ENCODE measurements at regions not wholly inside any gene's neighbourhood (a gene's known extent, or its start where the extent isn't known, plus 50 kb on each side); places are given as distances from the start of the nearest gene placed in this dataset.

DNA sequence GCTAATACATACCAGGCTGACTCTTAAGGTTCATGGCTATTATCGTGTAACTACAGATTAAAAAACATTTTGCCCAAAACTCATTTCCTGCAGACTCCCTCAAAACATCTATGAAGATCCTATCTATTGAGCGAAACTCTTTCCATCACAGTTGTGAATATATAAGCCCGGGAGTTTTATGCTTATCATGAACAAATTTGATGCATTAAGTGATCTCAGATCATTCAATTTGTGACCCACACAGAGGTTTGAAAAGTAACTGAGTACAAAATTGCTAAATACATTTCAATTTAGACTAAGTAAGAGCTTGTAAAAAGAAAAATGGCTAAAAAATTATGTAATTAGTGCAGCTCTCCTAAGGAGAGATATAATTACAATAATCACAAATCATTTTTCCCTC, 1228.8 kb upstream of the TENM4 start:
- intact Hi-C loops (cut with DNase I): no loop called here
- Histone ChIP-seq H3K4me3 (ENCODE audit: low read length) (no peak overlapping the region), H3K4me1 (ENCODE audit: control insufficient read depth, insufficient read depth, low read length) (no peaks in the 10 kb centered on the region), H3K9me3 (ENCODE audit: control insufficient read depth, low read length) (no peaks in the 10 kb centered on the region), H3K27ac (ENCODE audit: low read length) (no peak overlapping the region), H3K27me3 (ENCODE audit: control insufficient read depth, insufficient read depth) (no peaks in the 10 kb centered on the region)
- DNase-seq (no peak), ATAC-seq (no peak)
- 78% methylated on average over 3 of the region's 3 CpGs for WGBS

- H3K4me3 ChIP-seq (ENCODE audit: low read length): no peak overlapping the region
- no peaks in the 10 kb centered on the region for H3K9me3 ChIP-seq (ENCODE audit: control insufficient read depth, low read length)
- H3K27me3 ChIP-seq (ENCODE audit: control insufficient read depth, insufficient read depth): no peaks in the 10 kb centered on the region
- 92% methylated on average over 6 of the region's 6 CpGs for WGBS
- DNase-seq (no peak), ATAC-seq (no peak)
- intact Hi-C loops (cut with DNase I): no loop called here
- no peak overlapping the region for H3K27ac ChIP-seq (ENCODE audit: low read length)
- H3K4me1 ChIP-seq (ENCODE audit: control insufficient read depth, insufficient read depth, low read length): no peaks in the 10 kb centered on the region
Measured at GRCh38 chr11:80668039-80668438, 1227.2 kb upstream of the TENM4 start.

DNA sequence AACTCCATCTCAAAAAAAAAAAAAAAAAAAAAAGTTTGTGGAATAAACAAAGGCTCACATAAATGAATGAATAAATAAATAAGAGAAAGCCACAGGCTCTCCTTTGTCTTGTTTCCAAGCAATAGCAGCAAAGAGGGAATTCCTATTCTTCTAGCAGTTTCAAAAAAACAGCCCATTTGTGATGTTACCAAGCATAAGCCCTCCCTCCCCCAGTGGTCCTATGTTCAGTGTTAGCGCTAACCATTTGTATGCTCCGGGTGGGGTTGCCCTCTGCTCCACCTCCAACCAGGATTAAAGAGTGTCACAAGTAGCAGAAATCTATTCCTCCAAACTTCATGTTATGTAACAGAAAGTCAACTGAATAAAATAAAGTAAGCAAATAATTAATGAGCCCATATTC, 1215.0 kb upstream of the TENM4 start:
- H3K4me1 ChIP-seq (ENCODE audit: control insufficient read depth, insufficient read depth, low read length): no peaks in the 10 kb centered on the region
- DNase-seq (no peak), ATAC-seq (no peak)
- WGBS: 96% methylated on average over 2 of the region's 2 CpGs
- H3K27me3 ChIP-seq (ENCODE audit: control insufficient read depth, insufficient read depth): no peaks in the 10 kb centered on the region
- intact Hi-C loops (cut with DNase I): no loop called here
- no peaks in the 10 kb centered on the region for H3K9me3 ChIP-seq (ENCODE audit: control insufficient read depth, low read length)
- H3K27ac ChIP-seq (ENCODE audit: low read length): no peak overlapping the region
- H3K4me3 ChIP-seq (ENCODE audit: low read length): no peak overlapping the region

GRCh38 chr11:80650966-80651365, 1210.1 kb upstream of the TENM4 start:
- intact Hi-C loops (cut with DNase I): no loop called here
- no peak overlapping the region for H3K4me3 ChIP-seq (ENCODE audit: low read length)
- DNase-seq: no peak
- H3K27ac ChIP-seq (ENCODE audit: low read length): no peak overlapping the region
- H3K4me1 ChIP-seq (ENCODE audit: control insufficient read depth, insufficient read depth, low read length): no peaks in the 10 kb centered on the region
- 67% methylated on average over 2 of the region's 2 CpGs for WGBS
- no peaks in the 10 kb centered on the region for H3K27me3 ChIP-seq (ENCODE audit: control insufficient read depth, insufficient read depth)
- no peak for ATAC-seq
- no peaks in the 10 kb centered on the region for H3K9me3 ChIP-seq (ENCODE audit: control insufficient read depth, low read length)

DNA sequence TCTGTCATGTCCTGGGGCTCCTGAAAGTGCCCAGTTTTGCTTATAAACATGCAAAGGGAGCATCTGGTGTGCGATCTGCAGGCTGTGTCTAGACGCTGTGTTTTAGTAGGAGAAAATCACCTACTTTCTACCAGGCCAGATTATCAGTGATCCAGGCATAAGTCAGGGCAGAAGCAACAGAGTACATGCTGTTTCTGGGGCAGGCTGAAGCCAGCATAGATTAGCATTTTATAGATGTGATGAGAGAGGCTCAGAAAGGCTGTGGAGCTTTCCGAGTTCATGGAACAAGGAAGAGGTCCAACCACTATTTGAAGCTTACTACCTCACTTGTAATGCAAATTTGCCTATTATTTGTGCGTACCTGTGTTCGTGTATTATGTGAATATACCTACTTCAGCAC, 1208.4 kb upstream of the TENM4 start:
- H3K9me3 ChIP-seq (ENCODE audit: control insufficient read depth, low read length): no peaks in the 10 kb centered on the region
- no peak overlapping the region for H3K27ac ChIP-seq (ENCODE audit: low read length)
- intact Hi-C loops (cut with DNase I): no loop called here
- no peak overlapping the region for H3K4me3 ChIP-seq (ENCODE audit: low read length)
- no peaks in the 10 kb centered on the region for H3K4me1 ChIP-seq (ENCODE audit: control insufficient read depth, insufficient read depth, low read length)
- no peaks in the 10 kb centered on the region for H3K27me3 ChIP-seq (ENCODE audit: control insufficient read depth, insufficient read depth)
- WGBS: 86% methylated on average over 5 of the region's 5 CpGs
- DNase-seq (no peak), ATAC-seq (no peak)

DNA sequence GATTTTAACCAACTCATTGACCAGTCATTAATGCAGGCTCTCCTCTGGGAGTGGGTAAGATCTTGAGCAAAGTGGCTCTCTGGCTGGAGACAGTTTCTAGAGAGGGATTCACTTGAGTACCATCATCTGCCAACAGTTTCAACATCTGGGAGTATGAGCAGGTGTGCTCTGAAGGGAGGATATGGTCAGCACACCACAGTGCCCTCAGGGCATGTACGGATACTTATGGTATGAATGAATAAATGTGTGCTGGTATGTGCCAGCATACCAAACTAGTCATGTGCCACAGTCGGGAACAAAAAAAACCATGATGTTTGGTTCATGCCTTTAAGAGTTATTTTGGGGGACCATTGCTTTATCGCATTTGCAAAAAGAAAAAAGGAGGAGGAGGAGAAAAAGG, 1197.5 kb upstream of the TENM4 start:
- Histone ChIP-seq H3K27ac (ENCODE audit: low read length) (no peak overlapping the region), H3K9me3 (ENCODE audit: control insufficient read depth, low read length) (no peaks in the 10 kb centered on the region), H3K27me3 (ENCODE audit: control insufficient read depth, insufficient read depth) (no peaks in the 10 kb centered on the region), H3K4me1 (ENCODE audit: control insufficient read depth, insufficient read depth, low read length) (no peaks in the 10 kb centered on the region), H3K4me3 (ENCODE audit: low read length) (no peak overlapping the region)
- intact Hi-C loops (cut with DNase I): no loop called here
- DNase-seq (no peak), ATAC-seq (no peak)
- WGBS: 88% methylated on average over 3 of the region's 3 CpGs

DNA sequence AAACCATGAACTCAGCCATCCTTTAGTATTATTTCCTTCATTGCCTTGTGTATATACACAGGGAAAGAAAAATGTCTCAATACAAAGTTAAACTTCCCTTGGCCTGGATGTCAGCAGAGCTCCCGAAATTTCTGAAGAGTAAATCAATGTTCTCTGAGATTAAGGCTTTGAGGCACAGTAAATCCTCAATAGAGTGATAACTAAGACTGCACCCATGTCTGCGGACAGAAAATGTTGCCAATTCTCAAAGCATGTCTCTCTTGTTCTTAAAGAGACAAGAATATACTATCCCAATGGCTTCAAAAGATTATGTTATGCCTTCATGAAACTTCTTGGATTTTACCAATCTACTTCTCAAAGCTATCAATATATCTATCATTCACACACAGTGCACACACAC, 1196.7 kb upstream of the TENM4 start:
- ATAC-seq (no peak), DNase-seq (no peak)
- Histone ChIP-seq H3K27me3 (ENCODE audit: control insufficient read depth, insufficient read depth) (no peaks in the 10 kb centered on the region), H3K4me1 (ENCODE audit: control insufficient read depth, insufficient read depth, low read length) (no peaks in the 10 kb centered on the region), H3K4me3 (ENCODE audit: low read length) (no peak overlapping the region), H3K9me3 (ENCODE audit: control insufficient read depth, low read length) (no peaks in the 10 kb centered on the region), H3K27ac (ENCODE audit: low read length) (no peak overlapping the region)
- 75% methylated on average over 2 of the region's 2 CpGs for WGBS
- intact Hi-C loops (cut with DNase I): no loop called here

GRCh38 chr11:80636999-80637398, 1196.2 kb upstream of the TENM4 start:
- H3K27me3 ChIP-seq (ENCODE audit: control insufficient read depth, insufficient read depth): no peaks in the 10 kb centered on the region
- intact Hi-C loops (cut with DNase I): no loop called here
- H3K4me3 ChIP-seq (ENCODE audit: low read length): no peak overlapping the region
- 93% methylated on average over 3 of the region's 3 CpGs for WGBS
- ATAC-seq (no peak), DNase-seq (no peak)
- H3K9me3 ChIP-seq (ENCODE audit: control insufficient read depth, low read length): no peaks in the 10 kb centered on the region
- H3K4me1 ChIP-seq (ENCODE audit: control insufficient read depth, insufficient read depth, low read length): no peaks in the 10 kb centered on the region
- no peak overlapping the region for H3K27ac ChIP-seq (ENCODE audit: low read length)

DNA sequence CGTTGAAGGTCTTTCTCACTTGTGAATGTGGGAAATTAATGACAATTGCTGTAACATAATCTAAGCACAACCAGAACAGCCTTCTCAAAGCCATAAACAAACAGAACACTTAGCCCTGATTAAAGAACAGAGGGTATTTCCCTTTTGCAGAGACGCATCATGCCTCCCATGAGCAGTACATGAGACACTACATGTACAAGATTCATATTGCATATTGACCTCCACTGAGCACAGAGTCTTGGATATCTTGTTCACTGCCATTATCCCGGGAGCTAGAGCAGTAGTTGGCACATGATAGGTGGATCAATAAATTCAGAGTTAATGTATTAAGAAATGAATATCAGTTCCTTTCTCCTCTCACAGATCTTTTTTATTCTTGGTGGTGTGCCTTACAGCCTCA, 1194.3 kb upstream of the TENM4 start:
- H3K9me3 ChIP-seq (ENCODE audit: control insufficient read depth, low read length): no peaks in the 10 kb centered on the region
- H3K27ac ChIP-seq (ENCODE audit: low read length): no peak overlapping the region
- DNase-seq: no peak
- ATAC-seq: no peak
- no peak overlapping the region for H3K4me3 ChIP-seq (ENCODE audit: low read length)
- H3K27me3 ChIP-seq (ENCODE audit: control insufficient read depth, insufficient read depth): no peaks in the 10 kb centered on the region
- no peaks in the 10 kb centered on the region for H3K4me1 ChIP-seq (ENCODE audit: control insufficient read depth, insufficient read depth, low read length)
- intact Hi-C loops (cut with DNase I): no loop called here
- WGBS: 87% methylated on average over 3 of the region's 3 CpGs

DNA sequence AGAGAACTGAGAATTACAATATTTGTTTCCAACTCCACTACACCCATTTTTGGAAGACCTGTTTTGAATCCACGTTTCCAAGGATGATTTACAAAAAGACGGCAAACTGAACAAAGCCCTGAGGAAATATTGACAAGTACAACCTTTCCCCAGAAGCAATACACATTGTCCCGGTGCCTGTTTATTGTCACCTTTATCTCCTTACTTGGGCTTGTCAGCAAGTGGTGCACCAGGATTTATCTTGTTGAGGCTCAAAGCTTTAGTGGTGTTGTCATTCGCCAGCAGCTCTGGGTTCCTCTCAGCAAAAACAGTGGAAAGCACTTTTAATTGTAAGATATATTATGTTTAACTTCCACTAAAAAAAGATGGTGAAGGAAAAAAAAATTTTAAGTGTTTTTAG, 1191.9 kb upstream of the TENM4 start:
- WGBS: 37% methylated on average over 4 of the region's 4 CpGs
- ATAC-seq (no peak), DNase-seq (no peak)
- H3K27me3 ChIP-seq (ENCODE audit: control insufficient read depth, insufficient read depth): no peaks in the 10 kb centered on the region
- no peaks in the 10 kb centered on the region for H3K4me1 ChIP-seq (ENCODE audit: control insufficient read depth, insufficient read depth, low read length)
- H3K27ac ChIP-seq (ENCODE audit: low read length): no peak overlapping the region
- no peaks in the 10 kb centered on the region for H3K9me3 ChIP-seq (ENCODE audit: control insufficient read depth, low read length)
- intact Hi-C loops (cut with DNase I): no loop called here
- H3K4me3 ChIP-seq (ENCODE audit: low read length): no peak overlapping the region

DNA sequence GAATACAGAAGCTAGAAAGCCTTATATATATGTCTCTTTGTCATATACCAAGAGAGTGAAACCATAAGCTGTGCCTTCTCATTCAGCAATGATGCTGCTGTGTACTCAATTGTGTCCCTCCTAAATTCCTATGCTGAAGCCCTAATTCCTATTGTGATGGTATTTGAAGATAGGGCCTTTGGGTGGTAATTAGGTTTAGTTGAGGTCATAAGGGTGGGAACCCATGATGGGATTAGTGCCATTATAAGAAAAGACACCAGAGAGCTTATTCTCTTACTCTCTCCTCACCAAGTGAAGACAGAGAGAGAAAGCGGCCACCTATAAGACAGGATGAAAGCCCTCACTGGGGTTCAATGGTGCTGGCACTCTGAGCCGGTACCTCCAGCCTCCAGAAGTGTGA, 1191.3 kb upstream of the TENM4 start:
- Histone ChIP-seq H3K4me3 (ENCODE audit: low read length) (no peak overlapping the region), H3K27ac (ENCODE audit: low read length) (no peak overlapping the region), H3K27me3 (ENCODE audit: control insufficient read depth, insufficient read depth) (no peaks in the 10 kb centered on the region), H3K4me1 (ENCODE audit: control insufficient read depth, insufficient read depth, low read length) (no peaks in the 10 kb centered on the region), H3K9me3 (ENCODE audit: control insufficient read depth, low read length) (no peaks in the 10 kb centered on the region)
- ATAC-seq (no peak), DNase-seq (no peak)
- intact Hi-C loops (cut with DNase I): no loop called here
- 92% methylated on average over 2 of the region's 2 CpGs for WGBS

DNA sequence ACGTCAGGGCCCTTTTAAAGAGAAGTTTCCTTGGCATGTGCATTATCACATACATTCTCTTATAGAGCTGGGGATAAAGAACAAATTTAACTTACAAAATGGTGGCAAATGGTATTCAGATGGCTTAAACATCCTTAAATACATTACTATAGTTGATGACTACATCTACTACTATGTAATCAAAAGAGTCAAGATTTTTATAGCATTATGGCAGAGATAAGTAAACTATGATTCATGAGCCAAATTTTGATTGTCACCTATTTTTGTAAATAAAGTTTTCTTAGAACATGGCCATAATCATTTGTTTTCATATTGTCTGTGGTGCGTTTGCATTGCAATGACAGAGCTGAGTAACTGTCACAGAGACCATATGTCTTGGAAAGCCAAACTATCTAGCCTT, 1188.6 kb upstream of the TENM4 start:
- no peak overlapping the region for H3K4me3 ChIP-seq (ENCODE audit: low read length)
- no peaks in the 10 kb centered on the region for H3K9me3 ChIP-seq (ENCODE audit: control insufficient read depth, low read length)
- intact Hi-C loops (cut with DNase I): no loop called here
- H3K27ac ChIP-seq (ENCODE audit: low read length): no peak overlapping the region
- DNase-seq (no peak), ATAC-seq (no peak)
- no peaks in the 10 kb centered on the region for H3K27me3 ChIP-seq (ENCODE audit: control insufficient read depth, insufficient read depth)
- WGBS: 80% methylated on average over 2 of the region's 2 CpGs
- H3K4me1 ChIP-seq (ENCODE audit: control insufficient read depth, insufficient read depth, low read length): no peaks in the 10 kb centered on the region
